ENCODE measurements at regions not wholly inside any gene's neighbourhood (a gene's known extent, or its start where the extent isn't known, plus 50 kb on each side); places are given as distances from the start of the nearest gene placed in this dataset.
"Not testable (repeated sequence)": the region's sequence is repeated elsewhere in the genome, so short reads cannot be mapped to it uniquely, and the experiment has no call there.

DNA sequence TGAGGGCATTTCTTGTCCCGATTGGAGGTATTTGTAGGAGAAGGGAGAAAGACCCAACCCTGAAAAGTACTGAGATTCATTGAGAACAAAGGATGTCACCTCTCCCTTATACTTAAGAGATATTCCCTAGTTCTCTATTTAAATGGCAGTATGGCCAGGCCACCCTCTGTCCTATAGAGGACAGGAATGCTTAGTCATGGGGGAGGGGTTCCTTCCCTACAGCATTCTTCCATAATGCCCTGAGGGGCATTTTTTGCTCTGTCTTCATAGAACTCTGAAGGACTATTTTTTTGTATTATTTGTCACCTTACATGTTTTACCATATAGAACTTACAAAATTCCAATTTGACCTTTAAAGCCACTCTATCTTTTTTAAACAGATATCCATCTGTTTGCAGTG lies 176.3 kb downstream of the TMEM161B start:
- no peak for DNase-seq (ENCODE audit: low spot score)

DNA sequence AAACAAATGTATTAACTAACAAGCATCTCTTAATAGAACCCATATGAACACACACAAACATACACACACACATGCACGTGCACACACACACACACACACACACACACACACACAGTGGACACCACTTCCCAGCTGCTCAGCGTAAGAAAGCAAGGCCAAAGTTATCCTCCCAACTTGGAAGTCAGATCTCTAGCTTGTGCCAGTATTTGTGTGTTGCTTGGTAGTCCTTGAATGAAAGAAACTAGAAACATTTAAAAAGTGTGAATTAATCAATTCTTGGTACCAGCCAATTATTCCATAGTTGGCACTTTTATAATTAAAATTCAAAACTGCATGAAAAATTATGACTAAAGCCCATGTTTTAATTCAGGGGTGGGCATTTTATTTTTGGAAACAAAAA lies 178.1 kb downstream of the TMEM161B start:
- DNase-seq (ENCODE audit: low spot score): no peak

DNA sequence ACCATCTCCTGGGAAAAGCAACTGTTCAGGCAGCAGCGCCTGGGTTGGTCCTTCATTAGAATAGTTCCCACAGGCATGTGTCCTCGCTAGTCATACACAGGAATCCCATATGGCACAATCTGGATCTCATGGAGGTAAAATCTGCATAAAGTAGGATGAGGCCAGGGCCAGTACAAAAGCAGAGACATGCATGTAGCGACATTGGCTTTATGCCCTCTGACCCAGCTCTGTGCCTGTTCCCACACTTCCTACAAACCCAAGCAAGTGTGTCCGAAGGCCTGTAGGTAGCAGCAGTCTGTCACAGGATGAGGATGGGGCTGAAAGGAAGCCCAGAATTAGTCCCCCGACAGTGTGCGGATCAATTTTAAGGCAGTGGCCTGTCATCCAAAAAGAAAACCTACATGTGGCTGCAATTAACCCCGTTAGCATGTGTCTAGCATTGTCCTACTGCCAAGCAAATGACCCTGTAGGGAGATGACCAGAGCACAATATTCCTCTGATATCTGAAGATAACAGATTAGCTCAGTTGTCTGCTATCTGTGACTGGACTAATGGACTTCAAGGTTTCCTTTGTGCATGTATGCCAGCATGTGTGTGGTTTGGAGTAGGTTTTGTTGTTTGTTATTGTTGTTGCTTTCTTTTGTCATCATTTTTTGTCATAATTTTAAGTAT lies 178.8 kb downstream of the TMEM161B start:
- no peak for DNase-seq (ENCODE audit: low spot score)

DNA sequence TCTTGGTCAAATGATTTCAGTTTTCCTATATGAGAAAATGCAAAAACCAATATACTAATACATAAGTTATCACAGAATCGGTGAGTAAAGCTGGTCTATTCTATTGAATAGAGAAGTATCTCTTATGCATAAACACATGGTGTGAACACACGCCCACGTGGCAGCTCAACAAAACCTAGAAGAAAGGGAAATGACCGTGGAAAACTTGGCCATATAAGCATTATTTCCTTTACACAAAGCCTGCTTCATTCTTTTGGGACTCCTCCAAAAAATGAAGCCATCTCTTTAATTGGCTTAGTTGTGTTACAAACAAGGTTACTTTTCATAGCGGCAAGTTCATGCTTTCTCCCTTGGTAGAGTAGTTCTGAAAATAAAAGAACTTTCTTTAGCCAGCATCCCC lies 183.2 kb downstream of the TMEM161B start:
- no peak for DNase-seq (ENCODE audit: low spot score)

DNA sequence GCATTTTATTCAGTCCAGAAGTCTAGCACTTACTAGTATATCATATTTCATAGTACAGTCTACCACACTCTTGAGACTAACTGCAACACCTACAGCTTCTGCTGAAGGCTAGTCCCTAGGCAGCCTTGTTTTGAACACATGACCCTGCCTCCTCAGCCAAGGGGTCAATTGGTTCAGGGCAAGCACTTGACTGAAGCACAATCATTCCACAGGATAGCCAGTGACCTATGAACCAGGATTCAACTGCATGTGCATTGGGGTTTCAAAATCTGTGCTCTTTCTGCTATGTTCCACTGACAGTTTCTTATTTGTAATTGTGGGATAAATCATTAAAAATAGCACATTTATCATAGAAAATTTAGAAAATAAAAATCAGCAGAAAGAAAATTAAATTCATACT lies 186.8 kb downstream of the TMEM161B start:
- DNase-seq (ENCODE audit: low spot score): no peak

DNA sequence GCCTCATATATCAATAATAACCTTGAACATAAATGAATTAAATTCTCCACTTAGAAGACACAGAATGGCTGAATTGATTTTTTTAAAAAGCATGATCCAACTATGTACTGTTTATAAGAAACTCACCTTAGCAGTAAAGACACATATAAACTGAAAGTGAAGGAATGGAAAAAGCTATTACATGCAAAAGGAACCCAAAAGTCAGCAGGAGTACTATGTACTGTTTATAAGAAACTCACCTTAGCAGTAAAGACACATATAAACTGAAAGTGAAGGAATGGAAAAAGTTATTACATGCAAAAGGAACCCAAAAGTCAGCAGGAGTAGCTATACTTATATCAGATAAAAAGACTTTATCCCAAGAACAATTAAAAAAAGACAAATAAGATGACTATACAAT lies 204.8 kb downstream of the TMEM161B start:
- DNase-seq (ENCODE audit: low spot score): no peak

DNA sequence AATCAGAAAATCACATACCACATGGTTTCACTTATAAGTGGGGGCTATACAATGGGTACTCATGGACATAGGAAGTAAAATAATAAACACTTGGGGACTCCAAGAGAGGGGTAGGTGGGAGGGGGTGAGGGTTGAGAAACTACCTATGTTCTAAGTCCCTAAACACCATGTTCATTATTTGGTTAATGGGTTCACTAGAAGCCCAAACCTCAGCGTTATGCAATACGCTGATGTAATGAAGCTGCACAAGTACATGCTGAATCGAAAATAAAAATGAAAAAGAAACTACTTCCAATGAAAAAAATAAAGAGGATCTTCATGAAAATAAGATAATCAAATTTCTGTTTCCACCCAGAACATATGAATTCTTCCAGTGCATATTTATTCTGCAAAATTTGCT lies 208.5 kb downstream of the TMEM161B start:
- DNase-seq (ENCODE audit: low spot score): no peak

DNA sequence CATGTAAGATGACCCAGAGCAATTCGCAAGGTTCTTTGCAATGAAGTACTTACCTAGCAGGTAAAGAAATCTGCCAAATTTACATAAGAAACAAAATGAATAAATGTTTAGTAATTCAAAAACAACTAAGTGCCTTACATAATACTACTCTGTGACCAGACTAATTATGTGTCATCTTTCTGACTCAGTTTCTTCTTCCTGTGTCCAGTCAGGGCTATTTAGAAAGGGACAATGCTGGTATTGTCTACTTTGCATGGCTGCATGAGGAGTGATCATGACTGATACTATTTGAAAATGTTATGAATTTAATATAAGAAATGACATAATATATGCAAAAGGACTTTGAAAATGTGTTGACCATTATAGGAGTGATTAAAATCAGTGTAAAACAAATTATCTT lies 210.0 kb downstream of the TMEM161B start:
- no peak for DNase-seq (ENCODE audit: low spot score)

DNA sequence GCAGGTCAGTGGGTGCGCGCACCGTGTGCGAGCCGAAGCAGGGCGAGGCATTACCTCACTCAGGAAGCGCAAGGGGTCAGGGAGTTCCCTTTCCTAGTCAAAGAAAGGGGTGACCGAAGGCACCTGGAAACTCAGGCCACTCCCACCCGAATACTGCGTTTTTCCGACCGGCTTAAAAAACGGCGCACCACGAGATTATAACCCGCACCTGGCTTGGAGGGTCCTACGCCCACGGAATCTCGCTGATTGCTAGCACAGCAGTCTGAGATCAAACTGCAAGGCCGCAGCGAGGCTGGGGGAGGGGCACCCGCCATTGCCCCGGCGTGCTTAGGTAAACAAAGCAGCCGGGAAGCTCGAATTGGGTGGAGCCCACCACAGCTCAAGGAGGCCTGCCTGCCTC lies 216.2 kb downstream of the TMEM161B start:
- DNase-seq (ENCODE audit: low spot score): not testable (repeated sequence)

DNA sequence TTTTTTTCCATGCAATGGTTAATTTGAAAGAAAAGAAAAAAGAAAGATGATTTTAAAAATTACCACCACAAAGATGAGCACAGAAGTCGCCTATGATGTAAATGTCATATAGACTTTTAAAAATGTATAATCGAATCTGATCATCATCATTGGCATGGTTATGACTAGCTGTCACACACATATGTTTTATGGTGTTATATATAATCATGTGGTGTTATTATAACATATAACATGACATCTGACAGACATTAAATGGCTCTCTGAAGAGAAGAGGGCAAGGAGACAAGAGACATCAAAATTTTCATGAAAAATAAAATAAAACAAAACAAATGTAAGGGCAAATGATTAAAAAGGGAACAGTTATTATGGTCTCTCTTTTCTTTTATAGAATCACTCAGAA lies 217.5 kb downstream of the TMEM161B start:
- no peak for DNase-seq (ENCODE audit: low spot score)

DNA sequence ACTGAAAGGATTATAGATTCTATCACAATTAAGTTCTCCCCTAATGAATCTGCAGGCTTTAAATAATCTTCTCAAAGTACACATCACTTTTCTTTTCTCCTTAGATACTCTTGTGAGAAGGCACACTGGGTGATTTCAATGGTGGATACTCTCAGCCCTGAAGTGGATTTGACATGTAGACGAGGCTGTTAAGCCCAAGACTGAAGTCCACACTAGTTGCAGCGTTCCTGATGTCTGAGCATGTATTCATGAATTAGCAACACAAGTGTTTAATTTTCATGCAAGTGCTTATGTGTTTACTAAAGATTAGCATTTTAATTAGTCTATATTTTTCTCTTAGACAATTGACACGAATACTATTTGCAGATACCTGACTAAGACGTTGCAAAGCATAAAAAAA lies 218.9 kb downstream of the TMEM161B start:
- no peak for DNase-seq (ENCODE audit: low spot score)

DNA sequence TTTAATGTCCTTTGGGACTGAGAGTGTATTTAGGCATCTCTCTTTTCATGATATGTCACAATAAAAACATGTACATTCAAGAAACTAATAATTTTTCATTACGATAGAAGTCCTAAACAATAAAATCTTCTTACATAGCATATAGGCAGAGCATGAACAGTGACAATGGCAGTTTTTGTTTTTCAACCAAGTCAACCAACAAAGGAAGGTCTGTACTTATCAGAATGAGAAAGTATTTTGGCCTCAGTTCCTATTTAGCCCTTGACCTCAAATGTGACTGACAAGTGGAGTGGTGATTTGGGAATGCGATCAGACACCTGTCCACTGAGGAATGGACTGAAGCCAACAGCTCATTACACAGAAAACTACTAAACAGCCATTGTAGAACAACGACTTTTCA lies 219.5 kb downstream of the TMEM161B start:
- no peak for DNase-seq (ENCODE audit: low spot score)

DNA sequence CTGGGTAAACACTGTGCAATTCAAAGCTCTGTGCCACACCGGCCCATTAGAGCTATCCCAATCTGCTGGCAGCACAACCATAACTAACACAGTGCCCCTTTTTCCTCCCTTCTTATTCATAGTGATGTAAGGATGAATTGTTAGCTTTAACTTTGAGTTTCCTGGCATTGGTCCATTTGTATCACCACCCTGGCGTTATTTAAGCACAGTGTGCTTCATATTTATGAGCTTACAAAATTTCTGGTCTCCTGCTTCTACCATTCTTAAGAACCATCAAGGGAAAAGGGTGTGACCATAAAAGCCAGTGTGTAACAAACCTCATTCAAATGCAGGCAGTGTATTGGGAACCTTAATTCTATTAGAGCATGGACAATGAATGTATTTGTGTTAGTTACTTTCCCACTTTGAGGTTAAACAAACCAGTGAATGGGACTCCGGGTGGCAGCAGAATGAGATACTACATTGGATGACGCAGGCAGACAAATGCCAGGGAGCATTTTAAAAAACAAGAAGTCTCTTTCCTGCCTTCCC lies 222.6 kb downstream of the TMEM161B start:
- DNase-seq (ENCODE audit: low spot score): no peak

DNA sequence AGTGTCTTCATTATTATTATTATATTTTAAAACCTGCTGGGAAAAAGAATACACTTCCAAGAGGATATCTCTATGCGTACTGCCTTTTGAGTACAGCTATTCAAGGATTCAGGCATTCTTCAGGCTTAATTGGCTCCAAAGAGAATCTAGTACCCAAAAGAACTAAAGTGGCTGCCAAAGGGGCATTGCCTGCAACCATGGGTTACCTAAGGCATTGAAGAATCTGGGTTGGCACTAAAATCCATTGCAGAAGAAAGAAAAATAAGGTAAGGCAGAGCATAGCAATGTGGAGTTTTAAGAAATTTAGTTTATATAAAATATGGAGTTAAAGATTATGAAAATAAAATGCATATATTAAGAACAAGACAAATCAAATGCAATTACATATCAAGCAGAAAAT lies 223.5 kb downstream of the TMEM161B start:
- DNase-seq (ENCODE audit: low spot score): no peak

DNA sequence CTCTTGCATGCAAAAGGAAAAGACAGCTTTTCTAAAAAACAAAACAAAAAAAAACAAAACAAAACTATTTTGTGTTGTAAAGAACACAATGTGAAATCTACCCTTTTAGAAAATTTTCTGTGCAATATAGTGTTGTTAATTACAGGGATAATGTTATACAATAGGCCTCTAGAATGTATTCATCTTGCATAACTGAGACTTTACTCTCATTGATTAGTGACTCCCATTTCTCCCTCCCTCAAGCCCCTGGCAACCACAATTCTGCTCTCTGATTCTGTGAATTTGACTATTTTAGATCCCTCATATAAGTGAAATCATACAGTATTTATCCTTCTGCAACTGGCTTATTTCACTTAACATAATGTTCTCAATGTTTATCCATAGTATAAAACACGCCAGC lies 234.1 kb downstream of the TMEM161B start:
- no peak for DNase-seq (ENCODE audit: low spot score)

DNA sequence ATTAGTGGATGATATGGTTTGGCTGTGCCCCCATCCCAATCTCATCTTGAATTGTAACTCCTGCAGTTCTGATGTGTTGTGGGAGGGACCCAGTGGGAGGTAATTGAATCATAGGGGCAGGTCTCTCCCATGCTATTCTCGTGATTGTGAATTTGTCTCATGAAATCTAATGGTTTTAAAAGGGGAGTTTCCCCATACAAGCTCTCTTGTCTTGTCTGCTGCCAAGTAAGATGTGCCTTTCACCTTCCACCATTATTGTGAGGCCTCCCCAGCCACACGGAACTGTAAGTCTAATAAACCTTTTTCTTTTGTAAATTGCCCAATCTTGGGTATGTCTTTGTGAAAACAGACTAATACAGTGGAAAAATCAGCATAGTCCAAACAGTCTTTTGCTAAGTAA lies 235.5 kb downstream of the TMEM161B start:
- no peak for DNase-seq (ENCODE audit: low spot score)

DNA sequence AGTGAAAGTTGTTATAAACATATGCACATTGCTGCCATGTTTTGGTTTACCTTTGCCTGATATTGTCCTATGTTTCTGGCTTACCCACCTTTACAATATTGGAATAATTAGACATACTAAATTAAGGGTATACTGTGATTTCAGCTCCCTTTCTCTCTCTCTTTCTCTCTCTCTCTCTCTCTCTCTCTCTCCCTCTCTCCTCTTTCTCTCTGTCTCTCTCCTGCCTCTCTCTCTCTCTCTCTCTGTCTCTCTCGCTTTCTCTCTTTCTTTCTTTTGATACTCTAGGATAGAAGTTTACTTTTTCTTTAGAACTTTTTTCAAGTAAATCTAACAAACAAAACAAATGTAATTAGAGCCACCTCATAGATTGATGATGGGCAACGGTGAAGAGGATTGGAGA lies 239.6 kb downstream of the TMEM161B start:
- no peak for DNase-seq (ENCODE audit: low spot score)

DNA sequence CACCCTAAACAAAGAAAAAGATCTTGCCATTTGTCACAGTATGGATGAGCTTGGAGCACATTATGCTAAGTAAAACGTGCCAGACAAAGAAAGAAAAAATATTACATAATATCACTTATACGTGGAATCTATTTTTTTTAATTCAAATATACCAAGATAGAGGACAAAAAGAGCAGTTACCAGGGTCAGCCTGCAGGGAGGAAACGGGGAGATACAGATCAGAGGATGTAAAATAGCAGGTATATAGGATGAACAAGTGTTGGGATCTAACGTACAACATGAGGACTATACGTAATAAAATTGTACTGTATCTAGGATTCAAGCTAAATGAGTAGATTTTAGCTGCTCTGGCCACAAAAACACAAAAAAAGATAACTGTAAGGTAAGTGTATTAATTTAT lies 247.5 kb downstream of the TMEM161B start:
- DNase-seq (ENCODE audit: low spot score): no peak

DNA sequence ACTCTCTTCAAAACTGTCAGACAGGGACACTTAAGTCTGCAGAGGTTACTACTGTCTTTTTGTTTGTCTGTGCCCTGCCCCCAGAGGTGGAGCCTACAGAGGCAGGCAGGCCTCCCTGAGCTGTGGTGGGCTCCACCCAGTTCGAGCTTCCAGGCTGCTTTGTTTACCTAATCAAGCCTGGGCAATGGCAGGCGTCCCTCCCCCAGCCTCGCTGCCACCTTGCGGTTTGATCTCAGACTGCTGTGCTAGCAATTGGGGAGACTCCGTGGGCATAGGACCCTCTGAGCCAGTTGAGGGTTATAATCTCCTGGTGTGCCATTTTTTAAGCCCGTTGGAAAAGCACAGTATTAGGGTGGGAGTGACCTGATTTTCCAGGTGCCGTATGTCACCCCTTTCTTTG lies 253.7 kb downstream of the TMEM161B start:
- DNase-seq (ENCODE audit: low spot score): not testable (repeated sequence)

DNA sequence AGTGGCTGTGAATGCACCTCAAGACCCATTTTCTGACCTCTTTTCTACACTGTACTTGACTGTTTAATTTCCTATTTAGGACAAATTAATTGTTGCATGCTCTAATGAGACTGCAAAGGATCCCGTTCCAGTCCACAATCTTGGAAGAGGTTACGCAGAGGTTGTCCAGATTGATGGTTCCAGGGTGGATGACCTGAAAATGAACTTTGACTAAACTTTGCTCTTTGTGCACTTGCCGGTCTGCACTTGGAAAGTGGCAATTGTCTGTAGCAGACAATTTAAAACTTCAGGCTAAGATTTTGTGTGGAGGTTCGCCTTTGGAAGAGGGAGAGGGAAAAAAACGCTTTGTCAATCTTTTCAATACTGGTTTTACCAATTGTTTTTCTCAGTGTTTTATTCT lies 267.8 kb downstream of the TMEM161B start:
- no peak for DNase-seq (ENCODE audit: low spot score)

DNA sequence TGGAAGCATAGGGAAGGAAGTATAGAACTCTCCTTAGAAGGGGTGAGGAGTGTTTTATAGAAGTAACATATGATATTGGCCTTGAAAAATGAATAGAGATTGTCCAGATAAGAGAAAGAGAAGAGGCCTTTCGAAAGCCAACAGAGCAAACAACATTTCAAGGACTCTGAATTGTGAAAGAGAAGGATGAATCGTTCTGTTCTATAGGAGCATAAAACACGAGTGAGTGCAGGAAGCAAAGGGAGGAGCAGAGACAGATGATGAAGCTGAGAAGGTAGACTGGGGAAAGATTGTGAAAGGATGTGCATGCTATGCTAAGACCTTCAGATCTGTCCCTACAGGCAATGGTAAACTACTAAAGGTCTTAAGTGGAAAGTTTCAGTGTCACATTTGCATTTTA lies 271.0 kb downstream of the TMEM161B start:
- no peak for DNase-seq (ENCODE audit: low spot score)

DNA sequence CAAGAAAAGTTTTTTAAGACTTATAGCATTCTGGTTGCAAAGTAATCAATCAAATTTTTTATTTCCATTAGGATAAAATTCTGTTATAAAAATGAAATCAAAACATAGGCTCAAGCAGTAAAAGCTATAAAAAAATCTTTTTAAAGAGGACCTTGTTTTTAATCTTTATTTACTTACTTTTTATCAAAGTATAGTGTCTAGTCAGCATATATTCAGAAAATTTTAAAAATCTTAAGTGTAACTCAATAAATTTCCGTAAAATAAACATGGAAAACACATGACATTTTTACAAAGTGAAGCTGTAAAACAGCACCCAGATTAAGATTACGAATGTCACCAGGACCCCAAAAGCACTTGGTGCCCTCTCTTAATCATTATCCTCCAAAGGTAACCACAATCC lies 302.4 kb downstream of the TMEM161B start:
- DNase-seq (ENCODE audit: low spot score): no peak

DNA sequence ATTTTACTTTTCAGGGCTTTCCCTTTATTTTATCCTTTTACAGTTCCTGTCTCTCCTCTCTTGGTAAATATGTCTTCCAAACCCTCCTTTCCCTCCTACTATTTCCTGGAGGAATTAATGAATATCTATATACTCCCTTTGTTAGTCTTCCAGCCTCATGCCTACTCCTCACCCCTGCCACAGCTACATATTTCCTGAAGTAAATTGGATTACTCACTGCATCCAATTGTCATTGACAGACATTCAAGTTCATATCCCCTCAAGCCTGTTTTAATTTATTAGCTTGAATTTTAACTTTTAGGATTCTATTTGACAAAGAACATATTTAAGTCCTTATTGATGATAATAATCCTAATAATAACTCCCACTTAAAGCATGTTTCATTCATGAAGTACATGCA lies 314.5 kb downstream of the TMEM161B start:
- DNase-seq (ENCODE audit: low spot score): no peak

DNA sequence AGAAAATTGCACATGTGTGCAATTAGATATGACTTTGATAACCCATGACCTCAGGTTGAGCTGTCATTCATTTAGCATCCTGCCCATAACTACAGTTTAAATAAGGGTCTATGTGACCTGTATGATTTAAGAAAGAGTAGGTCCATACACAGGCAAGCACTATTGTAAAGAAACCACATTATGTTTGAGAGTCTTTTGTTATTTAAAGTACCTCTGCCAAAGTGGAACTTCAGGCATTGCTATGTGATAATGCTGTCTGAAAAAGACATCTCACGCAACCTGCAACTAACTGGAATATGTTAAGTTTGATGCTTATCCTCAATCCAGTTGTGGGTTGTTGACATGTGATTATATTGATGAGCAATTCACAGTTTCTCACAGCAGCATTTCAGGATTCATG lies 317.0 kb downstream of the TMEM161B start:
- no peak for DNase-seq (ENCODE audit: low spot score)

Measured in hematopoietic multipotent progenitor cell treated with erythropoietin and hydrocortisone succinate and interleukin-3 and kit ligand, for 17 days (in vitro differentiated cells).